Fibroblast of upper back skin (primary cell): ENCODE measurements at regions not wholly inside any gene's neighbourhood (a gene's known extent, or its start where the extent isn't known, plus 50 kb on each side); places are given as distances from the start of the nearest gene placed in this dataset.

Experiments used
- DNase-seq: peaks from one replicate; pipeline ENCODE4 v3.0.0-alpha.2; 2013

- DNase-seq = no peak
Observed at GRCh38 chr6:24987446-24988115, 51.8 kb upstream of the RIPOR2 start.

GRCh38 chr6:24988562-24988961 lies 52.8 kb upstream of the RIPOR2 start:
- no peak for DNase-seq

- DNase-seq = peak; percentile 64
Observed at GRCh38 chr6:24990236-24990845, 54.6 kb upstream of the RIPOR2 start.

- no peak for DNase-seq
Observed at GRCh38 chr6:24990944-24991809, 55.4 kb upstream of the RIPOR2 start.

GRCh38 chr6:24991810-24992467 lies 56.2 kb upstream of the RIPOR2 start:
- DNase-seq = peak; percentile 53

- DNase-seq = no peak
Observed at GRCh38 chr6:24994812-24995211, 59.1 kb upstream of the RIPOR2 start.

GRCh38 chr6:24995270-24995669 lies 59.5 kb upstream of the RIPOR2 start:
- no peak for DNase-seq

GRCh38 chr6:24996269-24996836 lies 60.6 kb upstream of the RIPOR2 start:
- no peak for DNase-seq

- no peak for DNase-seq
Observed at GRCh38 chr6:24997231-24997630, 61.5 kb upstream of the RIPOR2 start.

- DNase-seq = no peak
Observed at GRCh38 chr6:24997905-24998304, 62.1 kb upstream of the RIPOR2 start.

GRCh38 chr6:25002326-25003091 lies 66.7 kb upstream of the RIPOR2 start:
- no peak for DNase-seq

GRCh38 chr6:25004357-25004756 lies 68.6 kb upstream of the RIPOR2 start:
- DNase-seq = no peak

GRCh38 chr6:25005010-25005409 lies 69.2 kb upstream of the RIPOR2 start:
- no peak for DNase-seq

- no peak for DNase-seq
Observed at GRCh38 chr6:25006075-25006474, 70.3 kb upstream of the RIPOR2 start.

GRCh38 chr6:25006565-25007001 lies 70.8 kb upstream of the RIPOR2 start:
- no peak for DNase-seq

GRCh38 chr6:25007269-25007699 lies 71.5 kb upstream of the RIPOR2 start:
- DNase-seq = no peak

- DNase-seq = no peak
Observed at GRCh38 chr6:25008707-25009392, 73.1 kb upstream of the RIPOR2 start.

GRCh38 chr6:25009393-25009710 lies 73.6 kb upstream of the RIPOR2 start:
- DNase-seq = no peak

- no peak for DNase-seq
Observed at GRCh38 chr6:25010176-25010575, 74.4 kb upstream of the RIPOR2 start.

GRCh38 chr6:25010902-25011625 lies 75.3 kb upstream of the RIPOR2 start:
- peak; percentile 67 for DNase-seq

- peak; percentile 94 for DNase-seq
Observed at GRCh38 chr6:25012657-25013056, 76.9 kb upstream of the RIPOR2 start.
